Hepatocyte (in vitro differentiated cells): ENCODE measurements at regions not wholly inside any gene's neighbourhood (a gene's known extent, or its start where the extent isn't known, plus 50 kb on each side); places are given as distances from the start of the nearest gene placed in this dataset.

Experiments used
- DNase-seq: peaks from one replicate; pipeline ENCODE4 v3.0.0-alpha.2; 2016; ENCODE audit warnings: low spot score
- H2AFZ ChIP-seq: fragments of 200-600 bp; sonication (generic); 2 replicates; pipeline ENCODE4 v1.6.0; 2016; ENCODE audit warnings: antibody characterized with exemption, mild to moderate bottlenecking
- H3K27ac ChIP-seq: fragments of 200-600 bp; sonication (generic); 2 replicates; pipeline ENCODE4 v1.5.1; 2016; ENCODE audit warnings: mild to moderate bottlenecking
- H3K27me3 ChIP-seq: fragments of 200-600 bp; sonication (generic); 2 replicates; pipeline ENCODE4 v1.6.1; 2016
- H3K36me3 ChIP-seq: fragments of 200-600 bp; sonication (generic); replicated peaks from 2 replicates; pipeline ENCODE4 v1.5.1; 2016; ENCODE audit warnings: low read depth; ENCODE audit not compliant: insufficient read depth
- H3K4me1 ChIP-seq: fragments of 200-600 bp; sonication (generic); 2 replicates; pipeline ENCODE4 v1.5.1; 2016; ENCODE audit warnings: mild to moderate bottlenecking, moderate library complexity; ENCODE audit not compliant: insufficient read depth
- H3K4me2 ChIP-seq: fragments of 200-600 bp; sonication (generic); 2 replicates; pipeline ENCODE4 v1.6.0; 2016
- H3K4me3 ChIP-seq: fragments of 200-600 bp; sonication (generic); 2 replicates; pipeline ENCODE4 v1.5.1; 2016; ENCODE audit warnings: mild to moderate bottlenecking
- H3K79me2 ChIP-seq: fragments of 200-600 bp; sonication (generic); 2 replicates; pipeline ENCODE4 v1.6.0; 2017; ENCODE audit warnings: mild to moderate bottlenecking
- H3K9me2 ChIP-seq: fragments of 200-600 bp; sonication (generic); replicated peaks from 2 replicates; pipeline ENCODE4 v1.6.0; 2017; ENCODE audit warnings: mild to moderate bottlenecking; ENCODE audit not compliant: insufficient read depth
- H3K9me3 ChIP-seq: fragments of 200-600 bp; sonication (generic); 2 replicates; pipeline ENCODE4 v1.5.1; 2016; ENCODE audit warnings: low read depth, mild to moderate bottlenecking
- H4K20me1 ChIP-seq: fragments of 200-600 bp; sonication (generic); 2 replicates; pipeline ENCODE4 v1.6.0; 2016; ENCODE audit warnings: mild to moderate bottlenecking; ENCODE audit not compliant: insufficient read depth, poor library complexity, severe bottlenecking
- CTCF ChIP-seq: fragments of 200-600 bp; sonication (generic); IDR thresholded peaks from 2 replicates; pipeline ENCODE4 v1.5.1; 2016; ENCODE audit warnings: antibody characterized with exemption, mild to moderate bottlenecking; ENCODE audit not compliant: poor library complexity
- EZH2 ChIP-seq: fragments of 200-600 bp; sonication (generic); IDR thresholded peaks from 2 replicates; pipeline ENCODE4 v1.6.1; 2016; ENCODE audit warnings: antibody characterized with exemption, mild to moderate bottlenecking, borderline replicate concordance
- EZH2phosphoT487 ChIP-seq: fragments of 200-600 bp; sonication (generic); IDR thresholded peaks from one replicate; pipeline ENCODE4 v1.6.1; 2018; ENCODE audit warnings: antibody characterized with exemption, mild to moderate bottlenecking, low read depth, moderate library complexity; ENCODE audit not compliant: unreplicated experiment, severe bottlenecking
- WGBS: methylation state at CpG from one replicate; pipeline ENCODE4 v1.1.6; 2016; ENCODE audit warnings: low lambda C conversion rate; ENCODE audit errors: missing lambda C conversion rate; 5-methylcytosine and 5-hydroxymethylcytosine counted together

- Histone ChIP-seq H3K9me3 (no peaks in the 10 kb centered on the region), H3K4me2 (no peak overlapping the region), H3K36me3 (no peaks in the 10 kb centered on the region), H3K4me1 (peaks cover 17% of the 10 kb centered on the region), H3K79me2 (no peaks in the 10 kb centered on the region), H2AFZ (no peak overlapping the region), H4K20me1 (no peaks in the 10 kb centered on the region), H3K4me3 (no peak overlapping the region), H3K27ac (no peak overlapping the region), H3K27me3 (no peaks in the 10 kb centered on the region), H3K9me2 (no peaks in the 10 kb centered on the region)
- no peak for DNase-seq
- 96% methylated on average over 4 of the region's 5 CpGs for WGBS
- TF ChIP-seq EZH2phosphoT487 (no peak), CTCF (no peak), EZH2 (no peak)
Measured at GRCh38 chr5:138647261-138647788, 72.1 kb upstream of the HSPA9 start.

- Histone ChIP-seq H4K20me1 (no peaks in the 10 kb centered on the region), H2AFZ (no peak overlapping the region), H3K9me3 (no peaks in the 10 kb centered on the region), H3K27me3 (no peaks in the 10 kb centered on the region), H3K4me1 (peaks cover 17% of the 10 kb centered on the region), H3K27ac (no peak overlapping the region), H3K4me2 (no peak overlapping the region), H3K9me2 (no peaks in the 10 kb centered on the region), H3K79me2 (no peaks in the 10 kb centered on the region), H3K4me3 (no peak overlapping the region), H3K36me3 (no peaks in the 10 kb centered on the region)
- TF ChIP-seq EZH2phosphoT487 (no peak), EZH2 (no peak), CTCF (no peak)
- DNase-seq: no peak
- 86% methylated on average over 10 of the region's 11 CpGs for WGBS
Measured at GRCh38 chr5:138646671-138647070, 71.5 kb upstream of the HSPA9 start.

GRCh38 chr5:138645778-138646575 lies 70.8 kb upstream of the HSPA9 start:
- 68% methylated on average over 5 of the region's 5 CpGs for WGBS
- Histone ChIP-seq H4K20me1 (no peaks in the 10 kb centered on the region), H3K27ac (no peak overlapping the region), H3K4me2 (no peak overlapping the region), H2AFZ (no peak overlapping the region), H3K4me3 (no peak overlapping the region), H3K36me3 (no peaks in the 10 kb centered on the region), H3K9me2 (no peaks in the 10 kb centered on the region), H3K9me3 (no peaks in the 10 kb centered on the region), H3K4me1 (peaks cover 17% of the 10 kb centered on the region), H3K79me2 (no peaks in the 10 kb centered on the region), H3K27me3 (no peaks in the 10 kb centered on the region)
- no peak for TF ChIP-seq EZH2phosphoT487
- no peak for TF ChIP-seq CTCF
- TF ChIP-seq EZH2: no peak
- no peak for DNase-seq
